ENCODE measurements at regions not wholly inside any gene's neighbourhood (a gene's known extent, or its start where the extent isn't known, plus 50 kb on each side); places are given as distances from the start of the nearest gene placed in this dataset.

DNA sequence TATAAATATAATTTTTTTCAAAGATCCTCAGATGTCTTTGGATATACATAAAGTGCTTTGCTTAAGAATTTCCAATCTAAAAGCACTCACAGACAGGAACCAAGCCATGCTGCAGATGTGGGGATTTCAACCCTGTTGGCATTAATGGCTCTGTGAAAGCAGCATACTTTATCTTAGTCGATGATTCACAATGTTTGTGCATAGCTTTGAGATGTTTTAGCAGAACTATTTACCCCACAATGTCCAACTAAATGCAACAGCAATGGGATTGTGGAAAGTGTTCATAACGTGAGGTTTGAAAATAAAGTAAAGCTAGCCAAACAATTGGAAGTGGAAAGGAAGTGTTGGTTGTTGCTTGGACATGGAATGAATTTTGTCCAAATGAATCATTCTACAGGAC is 371.4 kb downstream of the SOX2 start:
- TF ChIP-seq, protein P1, sequence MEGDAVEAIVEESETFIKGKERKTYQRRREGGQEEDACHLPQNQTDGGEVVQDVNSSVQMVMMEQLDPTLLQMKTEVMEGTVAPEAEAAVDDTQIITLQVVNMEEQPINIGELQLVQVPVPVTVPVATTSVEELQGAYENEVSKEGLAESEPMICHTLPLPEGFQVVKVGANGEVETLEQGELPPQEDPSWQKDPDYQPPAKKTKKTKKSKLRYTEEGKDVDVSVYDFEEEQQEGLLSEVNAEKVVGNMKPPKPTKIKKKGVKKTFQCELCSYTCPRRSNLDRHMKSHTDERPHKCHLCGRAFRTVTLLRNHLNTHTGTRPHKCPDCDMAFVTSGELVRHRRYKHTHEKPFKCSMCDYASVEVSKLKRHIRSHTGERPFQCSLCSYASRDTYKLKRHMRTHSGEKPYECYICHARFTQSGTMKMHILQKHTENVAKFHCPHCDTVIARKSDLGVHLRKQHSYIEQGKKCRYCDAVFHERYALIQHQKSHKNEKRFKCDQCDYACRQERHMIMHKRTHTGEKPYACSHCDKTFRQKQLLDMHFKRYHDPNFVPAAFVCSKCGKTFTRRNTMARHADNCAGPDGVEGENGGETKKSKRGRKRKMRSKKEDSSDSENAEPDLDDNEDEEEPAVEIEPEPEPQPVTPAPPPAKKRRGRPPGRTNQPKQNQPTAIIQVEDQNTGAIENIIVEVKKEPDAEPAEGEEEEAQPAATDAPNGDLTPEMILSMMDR (IDR thresholded peaks at IDR 0.05; ENCODE audit: insufficient read depth, low read length) = no peak
- no peak for TF ChIP-seq POLR2AphosphoS5 (IDR thresholded peaks at IDR 0.05; ENCODE audit: low read depth)

Measured in HL-60 (cell line).